Thyroid gland (tissue), 4 donors: ENCODE measurements at regions not wholly inside any gene's neighbourhood (a gene's known extent, or its start where the extent isn't known, plus 50 kb on each side); places are given as distances from the start of the nearest gene placed in this dataset.

Experiments
- CTCF ChIP-seq, 6 experiments: fragments of 200-600 bp in 3 of 6; fragments of 450-650 bp in 3 of 6; sonication (generic) in 3 of 6; IDR thresholded peaks; one replicate each; pipeline ENCODE4 v1.5.1; 2016 to 2019; ENCODE audit warnings: antibody characterized with exemption in 6 of 6, mild to moderate bottlenecking in 2 of 6, inconsistent platforms in 1 of 6, moderate library complexity in 1 of 6
- POLR2A ChIP-seq, 2 donors: fragments of 450-650 bp; IDR thresholded peaks; one replicate each; pipeline ENCODE4 v1.6.1; 2017; ENCODE audit warnings: antibody characterized with exemption in 2 of 2, mild to moderate bottlenecking in 2 of 2, moderate library complexity in 1 of 2

- no peak for TF ChIP-seq CTCF (IDR thresholded peaks at IDR 0.05)
- TF ChIP-seq POLR2A (IDR thresholded peaks at IDR 0.05), result no peak
Observed at GRCh38 chr12:45590646-45591045, 138.9 kb upstream of the ARID2 start.
